IMR-90 (cell line): ENCODE measurements at regions not wholly inside any gene's neighbourhood (a gene's known extent, or its start where the extent isn't known, plus 50 kb on each side); places are given as distances from the start of the nearest gene placed in this dataset.

ENCODE experiments used
- ATAC-seq: fragments of 200-7000 bp; cut with Tn5 transposase; 2 replicates; pipeline ENCODE4 v1.9.1; 2020; ENCODE audit warnings: low read depth, mild to moderate bottlenecking, moderate library complexity
- BruUV-seq: library from RNA; stranded (reverse); fragments of 400-500 nt; replicated peaks from 2 replicates; lab custom pipeline; 2021; lab: Mats Ljungman, UMichigan
- CTCF ChIA-PET: fragments of 300-600 bp; formaldehyde crosslinking; extraction: SDS; loops from one replicate; lab custom pipeline; 2021; ENCODE audit warnings: antibody characterized with exemption; lab: Yijun Ruan, JAX
- POLR2A ChIA-PET: fragments of 300-600 bp; sonication (Branson Sonifier 250); formaldehyde crosslinking; loops from one replicate; lab custom pipeline; 2022; ENCODE audit warnings: antibody characterized with exemption; ENCODE audit not compliant: unreplicated experiment; lab: Charles Lee
- DNase-seq: peaks from one replicate; pipeline ENCODE4 v3.0.0; 2013
- H2AFZ ChIP-seq: replicated peaks from 2 replicates; pipeline ENCODE3; 2013; ENCODE audit warnings: low read length, mild to moderate bottlenecking; ENCODE audit not compliant: poor library complexity
- H2AK5ac ChIP-seq: 2 replicates; pipeline ENCODE4 v1.6.1; 2013; ENCODE audit warnings: low read depth, low read length, inconsistent platforms
- H2AK9ac ChIP-seq: replicated peaks from 2 replicates; pipeline ENCODE3; 2013; ENCODE audit warnings: mild to moderate bottlenecking, low read depth, low read length, moderate library complexity; ENCODE audit not compliant: poor library complexity
- H2BK120ac ChIP-seq: 2 replicates; pipeline ENCODE4 v1.6.1; 2013; ENCODE audit warnings: low read depth, low read length, inconsistent platforms
- H2BK15ac ChIP-seq: 3 replicates; pipeline ENCODE4 v1.6.1; 2013; ENCODE audit warnings: low read depth, low read length, inconsistent platforms
- H2BK20ac ChIP-seq: 2 replicates; pipeline ENCODE4 v1.6.1; 2013; ENCODE audit warnings: low read depth, mild to moderate bottlenecking, inconsistent platforms, low read length, moderate library complexity
- H2BK5ac ChIP-seq: 2 replicates; pipeline ENCODE4 v1.6.1; 2013; ENCODE audit warnings: mild to moderate bottlenecking, low read depth, low read length, inconsistent platforms; ENCODE audit not compliant: poor library complexity, severe bottlenecking
- H3K14ac ChIP-seq: replicated peaks from 2 replicates; pipeline ENCODE4 v1.6.1; 2013; ENCODE audit warnings: low read depth, low read length, inconsistent platforms
- H3K18ac ChIP-seq: 2 replicates; pipeline ENCODE4 v1.6.1; 2013; ENCODE audit warnings: low read depth, low read length, control low read depth
- H3K23ac ChIP-seq: 2 replicates; pipeline ENCODE4 v1.6.1; 2013; ENCODE audit warnings: low read depth, low read length, inconsistent platforms
- H3K27ac ChIP-seq: 2 replicates; pipeline ENCODE4 v1.5.1; 2013; ENCODE audit warnings: mild to moderate bottlenecking, control low read depth, low read length; ENCODE audit not compliant: insufficient read depth
- H3K27me3 ChIP-seq: 2 replicates; pipeline ENCODE4 v1.6.1; 2013; ENCODE audit warnings: low read length; ENCODE audit not compliant: control insufficient read depth, insufficient read depth
- H3K36me3 ChIP-seq: 2 replicates; pipeline ENCODE4 v1.6.1; 2013; ENCODE audit warnings: low read length, mixed read lengths; ENCODE audit not compliant: control insufficient read depth, insufficient read depth
- H3K4ac ChIP-seq: 2 replicates; pipeline ENCODE4 v1.6.1; 2013; ENCODE audit warnings: low read depth, low read length, inconsistent platforms
- H3K4me1 ChIP-seq: 2 replicates; pipeline ENCODE4 v1.6.1; 2013; ENCODE audit warnings: low read length, mixed read lengths; ENCODE audit not compliant: control insufficient read depth, insufficient read depth
- H3K4me2 ChIP-seq: 2 replicates; pipeline ENCODE4 v1.6.1; 2013; ENCODE audit warnings: low read depth, mild to moderate bottlenecking, control low read depth, low read length, moderate library complexity
- H3K4me3 ChIP-seq: 2 replicates; pipeline ENCODE4 v1.5.1; 2013; ENCODE audit warnings: low read depth, mild to moderate bottlenecking, control low read depth, low read length, moderate library complexity; ENCODE audit not compliant: insufficient read depth
- H3K56ac ChIP-seq: 2 replicates; pipeline ENCODE4 v1.6.1; 2013; ENCODE audit warnings: low read length, inconsistent platforms; ENCODE audit not compliant: insufficient read depth; ENCODE audit errors: extremely low read depth
- H3K79me1 ChIP-seq, 2 experiments: 2 replicates each; pipeline ENCODE4 v1.6.1; 2013; ENCODE audit warnings: low read length in 2 of 2, inconsistent platforms in 1 of 2, low read depth in 1 of 2
- H3K9ac ChIP-seq: 2 replicates; pipeline ENCODE4 v1.6.1; 2013; ENCODE audit warnings: low read depth, low read length, control low read depth
- H3K9me1 ChIP-seq: 2 replicates; pipeline ENCODE4 v1.6.1; 2013; ENCODE audit warnings: low read length, inconsistent platforms; ENCODE audit not compliant: insufficient read depth
- H3K9me3 ChIP-seq: 2 replicates; pipeline ENCODE4 v1.6.1; 2013; ENCODE audit warnings: low read length; ENCODE audit not compliant: control insufficient read depth, insufficient read depth
- H4K20me1 ChIP-seq: 2 replicates; pipeline ENCODE4 v1.6.1; 2013; ENCODE audit warnings: low read length, inconsistent platforms; ENCODE audit not compliant: insufficient read depth
- H4K5ac ChIP-seq: 2 replicates; pipeline ENCODE4 v1.6.1; 2013; ENCODE audit warnings: mild to moderate bottlenecking, low read depth, low read length, control low read depth
- H4K8ac ChIP-seq, 2 experiments: 2 replicates each; pipeline ENCODE4 v1.6.1; 2013; ENCODE audit warnings: low read depth in 2 of 2, low read length in 2 of 2, control low read depth in 1 of 2, inconsistent platforms in 1 of 2
- H4K91ac ChIP-seq: 2 replicates; pipeline ENCODE4 v1.6.1; 2013; ENCODE audit warnings: low read depth, low read length, inconsistent platforms; ENCODE audit not compliant: insufficient read depth
- CEBPB ChIP-seq: IDR thresholded peaks from 2 replicates; pipeline ENCODE4 v1.6.1; 2012; ENCODE audit warnings: low read depth, low read length, improper control_type of control experiment
- CHD1 ChIP-seq: IDR thresholded peaks from 2 replicates; pipeline ENCODE4 v1.6.1; 2012; ENCODE audit warnings: low read depth, low read length, improper control_type of control experiment
- CTCF ChIP-seq: conservative IDR thresholded peaks from 2 replicates; pipeline ENCODE4 v1.5.1; 2012; ENCODE audit warnings: mild to moderate bottlenecking, low read depth, low read length, improper control_type of control experiment
- ELK1 ChIP-seq: fragments of 150-350 bp; IDR thresholded peaks from 2 replicates; pipeline ENCODE4 v1.6.1; 2016; ENCODE audit warnings: low read depth, mild to moderate bottlenecking, low read length, moderate library complexity, borderline replicate concordance
- FOS ChIP-seq: fragments of 150-350 bp; IDR thresholded peaks from 2 replicates; pipeline ENCODE4 v1.6.1; 2016; ENCODE audit warnings: low read depth, low read length
- MAFK ChIP-seq: IDR thresholded peaks from 2 replicates; pipeline ENCODE4 v1.6.1; 2012; ENCODE audit warnings: low read depth, low read length, improper control_type of control experiment
- MAZ ChIP-seq: IDR thresholded peaks from 2 replicates; pipeline ENCODE4 v1.6.1; 2012; ENCODE audit warnings: low read depth, mild to moderate bottlenecking, low read length, improper control_type of control experiment, moderate library complexity, borderline replicate concordance
- MXI1 ChIP-seq: IDR thresholded peaks from 2 replicates; pipeline ENCODE4 v1.6.1; 2012; ENCODE audit warnings: low read depth, mild to moderate bottlenecking, low read length, moderate library complexity, borderline replicate concordance
- NFE2L2 ChIP-seq: fragments of 150-350 bp; IDR thresholded peaks from 2 replicates; pipeline ENCODE4 v1.6.1; 2016; ENCODE audit warnings: low read depth, mild to moderate bottlenecking, low read length
- RAD21 ChIP-seq: IDR thresholded peaks from 2 replicates; pipeline ENCODE4 v1.6.1; 2012; ENCODE audit warnings: low read length, improper control_type of control experiment
- RCOR1 ChIP-seq: IDR thresholded peaks from 2 replicates; pipeline ENCODE4 v1.6.1; 2012; ENCODE audit warnings: mild to moderate bottlenecking, low read length, improper control_type of control experiment; ENCODE audit not compliant: insufficient replicate concordance
- WGBS, 2 experiments: methylation state at CpG; one replicate each; pipeline versions ENCODE4 v1.1.5 to v1.1.7; 2013; ENCODE audit warnings: missing lambda C conversion rate in 2 of 2; ENCODE audit not compliant: insufficient read length in 1 of 2; ENCODE audit errors: extremely low coverage in 2 of 2; 5-methylcytosine and 5-hydroxymethylcytosine counted together
- dilution Hi-C: fragments of 300-500 bp; cut with HindIII; formaldehyde crosslinking; loops from one replicate; pipeline ENCODE4 v1.14.3; 2018; ENCODE audit warnings: low sequenced_read_pairs; ENCODE audit not compliant: unreplicated experiment
- in situ Hi-C: fragments of 300-500 bp; cut with MboI; formaldehyde crosslinking; loops from 3 replicates; pipeline ENCODE4 v1.14.3; 2019; ENCODE audit warnings: low sequenced_read_pairs, inconsistent platforms, mixed read lengths
- intact Hi-C: fragments of 100-400 bp; cut with micrococcal nuclease; formaldehyde crosslinking; loops from 2 replicates; pipeline ENCODE4 v1.10.0; 2022

- H3K79me1 ChIP-seq: no peaks in the 10 kb centered on the region
- CTCF ChIA-PET: no interaction called here
- intact Hi-C loops: no loop called here
Measured at GRCh38 chr1:14267991-14268390, 330.5 kb upstream of the KAZN start.

More at GRCh38 chr1:14267991-14268390, 330.5 kb upstream of the KAZN start:
- ATAC-seq: no peak
- Histone ChIP-seq H4K8ac (no peak overlapping the region), H3K9ac (no peak overlapping the region), H3K56ac (no peak overlapping the region), H3K9me3 (peaks cover 2% of the 10 kb centered on the region; the same call in 1 of the 2 replicates), H3K4me1 (no peaks in the 10 kb centered on the region), H2BK20ac (no peak overlapping the region), H2AK5ac (no peak overlapping the region), H3K14ac (no peak overlapping the region), H3K36me3 (no peaks in the 10 kb centered on the region), H3K4me3 (no peak overlapping the region), H3K27me3 (no peaks in the 10 kb centered on the region), H3K4me2 (no peak overlapping the region), H3K9me1 (no peaks in the 10 kb centered on the region), H4K5ac (no peak overlapping the region), H3K27ac (no peak overlapping the region), H2BK120ac (no peak overlapping the region), H2AFZ (no peak overlapping the region), H4K20me1 (no peaks in the 10 kb centered on the region), H2BK5ac (no peak overlapping the region), H4K91ac (no peak overlapping the region), H3K23ac (no peak overlapping the region), H2AK9ac (no peak overlapping the region), H3K18ac (no peak overlapping the region), H2BK15ac (no peak overlapping the region), H3K4ac (no peak overlapping the region)
- POLR2A ChIA-PET: no interaction called here
- BruUV-seq: no TSS peak
- no peak for TF ChIP-seq CEBPB
- TF ChIP-seq MAZ: no peak
- TF ChIP-seq NFE2L2: no peak
- TF ChIP-seq MAFK: no peak
- TF ChIP-seq CTCF: no peak
- no peak for TF ChIP-seq RCOR1
- TF ChIP-seq MXI1: no peak
- TF ChIP-seq CHD1: no peak
- no peak for TF ChIP-seq RAD21
- TF ChIP-seq ELK1: no peak
- no peak for TF ChIP-seq FOS
- in situ Hi-C loops: no loop called here
- dilution Hi-C loops: no loop called here
- WGBS, 2 experiments: no CpG with 5 or more reads among the region's 2 CpGs
- DNase-seq: no peak
